22Rv1 (cell line): ENCODE measurements at regions not wholly inside any gene's neighbourhood (a gene's known extent, or its start where the extent isn't known, plus 50 kb on each side); places are given as distances from the start of the nearest gene placed in this dataset.

Experiments used
- ZFX ChIP-seq: fragments of 450-650 bp; IDR thresholded peaks from 2 replicates; pipeline ENCODE4 v1.6.1; 2017; ENCODE audit warnings: antibody characterized with exemption, borderline replicate concordance
- TF ChIP-seq, protein P1 (sequence below): fragments of 450-650 bp; IDR thresholded peaks from 2 replicates; pipeline ENCODE4 v1.5.1; 2017; ENCODE audit warnings: mild to moderate bottlenecking

- TF ChIP-seq, protein P1, sequence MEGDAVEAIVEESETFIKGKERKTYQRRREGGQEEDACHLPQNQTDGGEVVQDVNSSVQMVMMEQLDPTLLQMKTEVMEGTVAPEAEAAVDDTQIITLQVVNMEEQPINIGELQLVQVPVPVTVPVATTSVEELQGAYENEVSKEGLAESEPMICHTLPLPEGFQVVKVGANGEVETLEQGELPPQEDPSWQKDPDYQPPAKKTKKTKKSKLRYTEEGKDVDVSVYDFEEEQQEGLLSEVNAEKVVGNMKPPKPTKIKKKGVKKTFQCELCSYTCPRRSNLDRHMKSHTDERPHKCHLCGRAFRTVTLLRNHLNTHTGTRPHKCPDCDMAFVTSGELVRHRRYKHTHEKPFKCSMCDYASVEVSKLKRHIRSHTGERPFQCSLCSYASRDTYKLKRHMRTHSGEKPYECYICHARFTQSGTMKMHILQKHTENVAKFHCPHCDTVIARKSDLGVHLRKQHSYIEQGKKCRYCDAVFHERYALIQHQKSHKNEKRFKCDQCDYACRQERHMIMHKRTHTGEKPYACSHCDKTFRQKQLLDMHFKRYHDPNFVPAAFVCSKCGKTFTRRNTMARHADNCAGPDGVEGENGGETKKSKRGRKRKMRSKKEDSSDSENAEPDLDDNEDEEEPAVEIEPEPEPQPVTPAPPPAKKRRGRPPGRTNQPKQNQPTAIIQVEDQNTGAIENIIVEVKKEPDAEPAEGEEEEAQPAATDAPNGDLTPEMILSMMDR = no peak
- TF ChIP-seq ZFX = no peak
Observed at GRCh38 chr14:87199381-87199780, 793.6 kb downstream of the GALC start.
